Superior temporal gyrus (tissue), 1 donor: ENCODE measurements at regions not wholly inside any gene's neighbourhood (a gene's known extent, or its start where the extent isn't known, plus 50 kb on each side); places are given as distances from the start of the nearest gene placed in this dataset.
"Not testable (repeated sequence)": the region's sequence is repeated elsewhere in the genome, so short reads cannot be mapped to it uniquely, and the experiment has no call there.

Experiments used
- DNase-seq: peaks from one replicate; pipeline ENCODE4 v3.0.0-alpha.2; 2016; ENCODE audit errors: extremely low spot score

GRCh38 chr14:101634850-101635748 lies 73.8 kb downstream of the DIO3 start:
- DNase-seq = peak; percentile 39

GRCh38 chr14:101635749-101636560 lies 74.7 kb downstream of the DIO3 start:
- no peak for DNase-seq

DNA sequence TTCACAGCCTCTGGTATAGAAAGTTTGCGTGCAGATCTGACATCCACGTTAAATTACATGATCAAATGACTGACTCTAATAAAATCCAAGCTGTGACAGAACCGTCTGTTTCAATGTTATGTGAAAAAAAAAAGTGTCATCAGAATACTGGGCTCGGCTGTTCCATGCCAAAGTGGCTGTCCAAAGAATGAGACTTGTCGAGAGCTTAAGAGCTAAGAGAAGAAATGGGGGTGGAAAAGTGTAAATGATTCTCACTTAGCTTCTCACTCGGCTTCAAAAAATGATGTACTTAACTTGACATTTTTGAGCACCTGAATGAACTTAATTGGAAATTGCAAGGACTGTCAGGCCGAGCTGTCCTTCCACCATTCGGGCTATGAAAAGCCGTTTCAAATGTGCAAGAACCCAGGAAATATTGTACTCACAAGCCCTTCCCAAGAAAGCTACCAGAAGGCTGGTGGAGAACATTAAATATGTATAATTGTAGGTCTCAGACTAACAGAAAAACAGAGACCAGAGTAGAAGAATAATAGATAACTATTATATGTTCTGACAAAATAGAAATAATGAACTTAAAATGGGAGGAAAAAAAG lies 78.0 kb downstream of the DIO3 start:
- DNase-seq = peak; percentile 36

GRCh38 chr14:101643651-101644050 lies 82.4 kb downstream of the DIO3 start:
- no peak for DNase-seq

DNA sequence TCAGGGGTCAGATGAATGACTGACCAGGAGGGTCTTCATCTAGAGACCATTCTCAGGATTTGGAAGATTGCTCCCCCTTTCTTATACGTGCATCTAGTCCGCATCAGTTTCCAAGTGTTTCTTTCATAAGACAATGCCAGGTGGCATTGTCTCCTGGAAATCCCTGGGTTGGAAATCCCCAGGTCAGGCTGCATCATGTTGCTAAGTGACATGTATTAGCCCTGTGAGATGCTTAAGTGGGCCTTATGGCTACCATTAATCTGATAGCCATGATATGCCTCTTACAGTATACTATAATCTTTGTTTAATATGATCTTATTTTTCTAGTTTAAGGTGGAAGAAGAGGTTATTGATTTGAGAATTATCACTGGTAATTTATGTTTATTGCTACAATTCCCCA lies 92.8 kb downstream of the DIO3 start:
- DNase-seq = no peak

GRCh38 chr14:101657372-101657771 lies 96.1 kb downstream of the DIO3 start:
- no peak for DNase-seq

DNA sequence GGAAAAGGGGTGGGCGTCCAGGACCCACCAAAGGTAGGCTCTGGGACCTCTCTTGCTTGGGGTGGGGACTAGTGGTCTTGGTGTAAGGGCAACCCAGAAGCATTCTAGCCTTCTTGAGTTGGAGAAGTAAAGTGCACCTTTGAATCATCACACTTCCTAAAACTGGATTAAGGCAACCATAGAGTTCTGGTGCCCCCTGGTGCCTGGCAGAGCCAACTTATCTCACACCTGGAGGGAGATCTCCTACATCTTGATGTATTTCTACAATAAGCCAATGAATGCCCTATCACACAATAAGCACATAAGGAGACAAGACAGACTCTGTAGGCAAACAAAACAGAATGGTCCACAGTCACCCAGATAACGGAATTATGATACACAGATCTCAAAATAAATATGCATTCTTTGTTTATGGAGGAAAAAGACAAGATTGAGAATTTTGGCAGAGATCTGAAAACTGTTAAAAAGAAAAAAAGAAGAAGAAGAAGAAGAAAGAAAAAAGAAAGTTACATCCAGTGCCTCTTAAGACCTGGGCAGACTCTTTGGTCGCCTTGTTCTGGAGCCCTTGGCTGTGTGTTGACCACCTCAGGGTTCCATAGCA lies 95.9 kb upstream of the PPP2R5C start:
- DNase-seq = peak; percentile 32

GRCh38 chr14:101666264-101666663 lies 95.2 kb upstream of the PPP2R5C start:
- DNase-seq = no peak

DNA sequence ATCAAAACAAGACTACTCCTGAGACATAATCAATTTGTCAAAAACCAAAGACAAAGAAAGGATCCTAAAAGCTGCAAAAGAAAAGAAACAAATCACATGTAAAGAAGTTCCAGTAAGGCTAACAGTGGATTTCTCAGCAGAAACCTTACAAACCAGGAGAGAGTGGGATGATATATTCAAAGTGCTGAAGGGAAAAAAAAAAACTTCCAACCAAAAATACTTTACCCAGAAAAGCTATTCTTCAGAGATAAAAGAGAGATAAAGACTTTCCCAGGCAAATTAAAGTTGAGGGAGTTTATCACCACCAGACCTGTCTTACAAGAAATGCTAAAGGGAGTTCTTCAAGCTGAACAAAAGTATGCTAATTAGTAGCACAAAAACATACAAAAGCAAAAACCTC lies 91.9 kb upstream of the PPP2R5C start:
- no peak for DNase-seq

- DNase-seq = no peak
These were observed 87.6 kb upstream of the PPP2R5C start for GRCh38 chr14:101673873-101674272.

DNA sequence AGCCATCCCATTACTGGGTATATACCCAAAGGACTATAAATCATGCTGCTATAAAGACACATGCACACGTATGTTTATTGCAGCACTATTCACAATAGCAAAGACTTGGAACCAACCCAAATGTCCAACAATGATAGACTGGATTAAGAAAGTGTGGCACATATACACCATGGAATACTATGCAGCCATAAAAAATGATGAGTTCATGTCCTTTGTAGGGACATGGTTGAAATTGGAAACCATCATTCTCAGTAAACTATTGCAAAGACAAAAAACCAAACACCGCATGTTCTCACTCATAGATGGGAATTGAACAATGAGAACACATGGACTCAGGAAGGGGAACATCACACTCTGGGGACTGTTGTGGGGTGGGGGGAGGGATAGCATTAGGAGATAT lies 85.7 kb upstream of the PPP2R5C start:
- not testable (repeated sequence) for DNase-seq

- not testable (repeated sequence) for DNase-seq
These were observed 83.6 kb upstream of the PPP2R5C start for GRCh38 chr14:101677912-101678327.

DNA sequence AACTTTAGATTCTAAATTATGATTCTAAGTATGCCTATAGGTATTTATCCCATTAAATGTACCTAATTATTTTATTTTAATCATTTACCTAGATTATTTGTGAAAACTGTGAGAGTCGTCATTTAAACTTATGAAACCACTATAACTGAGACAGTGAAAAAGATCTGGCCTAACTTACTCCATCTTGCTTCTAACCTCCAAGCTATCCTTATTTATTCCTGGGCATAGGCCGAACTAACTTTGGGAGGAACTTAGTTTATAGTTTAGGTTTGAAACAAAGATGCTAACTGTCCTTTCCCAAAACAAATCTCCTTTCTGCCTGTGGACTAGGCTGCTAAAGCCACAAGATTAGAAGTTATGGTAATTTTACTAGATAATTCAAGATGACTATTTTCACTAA lies 79.7 kb upstream of the PPP2R5C start:
- DNase-seq = no peak

- DNase-seq = no peak
These were observed 78.1 kb upstream of the PPP2R5C start for GRCh38 chr14:101683365-101683764.

GRCh38 chr14:101687756-101688546 lies 73.6 kb upstream of the PPP2R5C start:
- no peak for DNase-seq

GRCh38 chr14:101689039-101689501 lies 72.4 kb upstream of the PPP2R5C start:
- DNase-seq = no peak

- not testable (repeated sequence) for DNase-seq
These were observed 71.5 kb upstream of the PPP2R5C start for GRCh38 chr14:101689966-101690365.

DNA sequence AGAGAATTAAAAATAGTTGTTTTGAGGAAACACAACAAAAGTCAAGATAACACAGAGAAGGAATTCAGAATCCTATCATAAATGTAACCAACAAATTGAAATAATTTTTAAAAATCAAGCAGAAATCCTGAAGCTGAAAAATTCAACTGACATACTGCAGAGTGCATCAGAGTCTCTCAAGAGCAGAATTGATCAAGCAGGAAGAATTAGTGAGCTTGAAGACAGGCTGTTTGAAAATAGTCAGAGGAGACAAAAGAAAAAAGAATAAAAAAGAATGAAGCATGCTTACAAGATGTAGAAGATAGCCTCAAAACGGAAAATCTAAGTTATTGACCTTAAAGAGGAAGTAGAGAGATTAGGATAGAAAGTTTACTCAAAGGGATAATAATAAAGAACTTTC lies 65.8 kb upstream of the PPP2R5C start:
- DNase-seq = no peak

- DNase-seq = no peak
These were observed 57.4 kb upstream of the PPP2R5C start for GRCh38 chr14:101704140-101704539.

DNA sequence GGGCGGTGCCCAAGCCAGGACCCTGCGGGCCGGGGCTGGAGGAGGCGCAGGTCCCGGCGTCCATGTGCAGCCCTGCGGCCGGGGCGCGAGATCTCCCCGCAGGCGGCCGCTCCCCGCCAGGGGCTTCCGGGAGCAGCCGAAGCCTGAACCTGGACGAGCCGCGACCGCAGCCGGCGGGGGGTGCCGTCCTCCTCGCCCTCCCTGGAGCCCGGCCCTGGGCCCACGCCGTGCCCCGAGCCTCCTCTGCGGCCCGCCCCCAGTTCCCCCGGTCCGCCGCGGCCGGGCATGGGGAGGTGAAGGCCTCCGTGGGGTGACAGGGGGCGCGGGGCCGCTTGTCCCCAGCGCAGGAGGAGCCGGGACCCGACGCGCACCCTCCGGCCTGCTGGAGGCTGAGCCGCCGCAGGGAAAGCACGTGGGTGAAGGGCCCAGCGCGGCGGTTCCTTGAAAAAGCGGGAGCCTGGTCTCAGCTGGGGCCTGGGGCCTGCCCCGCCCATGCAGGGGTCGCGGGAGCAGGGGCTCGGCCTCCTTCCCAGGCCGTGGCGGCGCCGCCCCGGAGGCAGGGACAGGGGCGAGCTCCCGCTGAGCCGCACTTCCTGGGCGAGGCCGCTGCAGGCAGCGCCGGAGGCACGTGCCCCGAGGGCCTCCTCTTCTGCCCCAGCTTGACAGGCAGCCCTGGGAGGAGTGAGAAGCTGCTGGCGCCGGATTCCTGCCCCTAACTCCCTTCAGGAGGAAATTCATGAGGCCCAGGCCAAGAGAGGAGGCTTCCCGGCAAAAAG lies 55.6 kb upstream of the PPP2R5C start:
- no peak for DNase-seq
